ENCODE measurements at regions not wholly inside any gene's neighbourhood (a gene's known extent, or its start where the extent isn't known, plus 50 kb on each side); places are given as distances from the start of the nearest gene placed in this dataset.

DNA sequence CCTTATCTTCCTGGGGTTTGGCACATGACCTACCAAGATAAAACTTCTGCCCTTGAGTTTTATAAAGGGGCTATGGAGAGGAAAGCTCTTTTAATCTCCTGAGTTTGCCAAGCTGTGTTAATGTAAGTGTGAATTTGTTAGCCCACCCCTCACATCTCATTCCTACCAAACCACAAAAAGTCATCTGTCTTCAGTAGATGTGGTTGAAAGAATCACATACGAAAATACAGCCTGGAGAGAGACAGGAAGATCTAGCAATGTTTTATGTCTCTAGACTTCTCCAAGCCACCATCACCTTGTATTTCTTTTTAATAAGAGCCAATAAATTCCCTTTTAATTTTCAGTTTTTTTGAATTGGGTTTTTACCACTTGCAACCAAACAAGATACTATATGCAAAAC lies 68.9 kb upstream of the ZNF280D start:
- Histone ChIP-seq H3K4me3 (ENCODE audit: low read depth, low read length) (no peak overlapping the region), H3K36me3 (ENCODE audit: control insufficient read depth, insufficient read depth, low read length) (no peaks in the 10 kb centered on the region), H3K27me3 (ENCODE audit: control insufficient read depth, insufficient read depth, low read length) (no peaks in the 10 kb centered on the region)
- DNase-seq (ENCODE audit: low read depth), result no peak
- TF ChIP-seq, protein P1, sequence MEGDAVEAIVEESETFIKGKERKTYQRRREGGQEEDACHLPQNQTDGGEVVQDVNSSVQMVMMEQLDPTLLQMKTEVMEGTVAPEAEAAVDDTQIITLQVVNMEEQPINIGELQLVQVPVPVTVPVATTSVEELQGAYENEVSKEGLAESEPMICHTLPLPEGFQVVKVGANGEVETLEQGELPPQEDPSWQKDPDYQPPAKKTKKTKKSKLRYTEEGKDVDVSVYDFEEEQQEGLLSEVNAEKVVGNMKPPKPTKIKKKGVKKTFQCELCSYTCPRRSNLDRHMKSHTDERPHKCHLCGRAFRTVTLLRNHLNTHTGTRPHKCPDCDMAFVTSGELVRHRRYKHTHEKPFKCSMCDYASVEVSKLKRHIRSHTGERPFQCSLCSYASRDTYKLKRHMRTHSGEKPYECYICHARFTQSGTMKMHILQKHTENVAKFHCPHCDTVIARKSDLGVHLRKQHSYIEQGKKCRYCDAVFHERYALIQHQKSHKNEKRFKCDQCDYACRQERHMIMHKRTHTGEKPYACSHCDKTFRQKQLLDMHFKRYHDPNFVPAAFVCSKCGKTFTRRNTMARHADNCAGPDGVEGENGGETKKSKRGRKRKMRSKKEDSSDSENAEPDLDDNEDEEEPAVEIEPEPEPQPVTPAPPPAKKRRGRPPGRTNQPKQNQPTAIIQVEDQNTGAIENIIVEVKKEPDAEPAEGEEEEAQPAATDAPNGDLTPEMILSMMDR (IDR thresholded peaks at IDR 0.05; ENCODE audit: insufficient read depth, low read length, poor library complexity, severe bottlenecking), result no peak

DNA sequence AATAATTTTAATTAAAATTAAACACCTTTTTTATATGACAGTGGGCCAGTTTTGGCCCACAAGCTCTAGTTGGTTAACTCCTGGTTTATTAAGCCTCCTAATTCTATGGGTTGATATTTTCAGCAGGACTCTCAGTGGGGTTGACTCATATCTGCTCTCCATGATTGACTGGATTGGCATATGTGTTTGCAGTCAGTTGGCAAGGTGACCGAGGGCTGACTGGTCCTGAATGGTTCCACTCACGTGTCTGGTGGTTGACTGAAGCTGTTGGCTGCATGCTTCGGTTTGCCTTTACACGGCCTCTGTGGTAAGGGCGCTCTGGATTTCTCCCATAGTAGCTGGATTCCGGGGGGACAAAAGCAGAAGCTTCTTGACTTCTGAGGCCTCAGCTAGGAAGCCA lies 65.3 kb upstream of the ZNF280D start:
- no peak overlapping the region for H3K4me3 ChIP-seq (ENCODE audit: low read depth, low read length)
- TF ChIP-seq, protein P1 (IDR thresholded peaks at IDR 0.05; ENCODE audit: insufficient read depth, low read length, poor library complexity, severe bottlenecking), result no peak
- DNase-seq (ENCODE audit: low read depth), result no peak
- H3K27me3 ChIP-seq (ENCODE audit: control insufficient read depth, insufficient read depth, low read length), result no peaks in the 10 kb centered on the region
- no peaks in the 10 kb centered on the region for H3K36me3 ChIP-seq (ENCODE audit: control insufficient read depth, insufficient read depth, low read length)

DNA sequence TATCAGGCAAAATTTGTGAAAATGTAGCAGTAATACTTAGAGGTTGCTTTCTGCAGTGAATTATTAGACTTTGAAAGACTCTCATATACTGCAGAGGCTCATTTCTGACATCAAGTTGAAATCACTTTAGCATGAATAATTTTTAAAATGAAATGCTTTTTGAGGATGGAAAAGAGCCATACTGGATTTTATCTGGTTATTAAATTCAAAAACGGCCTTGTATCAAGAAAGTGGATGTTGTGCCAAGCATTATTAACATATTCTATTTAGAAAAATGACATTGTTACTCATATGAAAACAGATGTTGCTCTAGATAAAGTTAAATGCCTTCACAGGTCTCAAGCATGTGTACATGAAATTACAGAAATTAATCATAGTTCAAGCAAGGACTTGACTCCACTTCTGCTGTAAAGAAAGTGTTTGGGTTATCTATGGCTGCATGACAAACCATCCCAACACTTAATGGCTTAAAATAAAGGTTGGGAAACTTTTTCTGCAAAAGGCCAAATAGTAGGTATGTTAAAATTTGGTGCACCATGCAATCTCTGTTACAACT lies 64.5 kb upstream of the ZNF280D start:
- TF ChIP-seq, protein P1 (IDR thresholded peaks at IDR 0.05; ENCODE audit: insufficient read depth, low read length, poor library complexity, severe bottlenecking), result no peak
- no peak for DNase-seq (ENCODE audit: low read depth)
- Histone ChIP-seq H3K36me3 (ENCODE audit: control insufficient read depth, insufficient read depth, low read length) (no peaks in the 10 kb centered on the region), H3K4me3 (ENCODE audit: low read depth, low read length) (no peak overlapping the region), H3K27me3 (ENCODE audit: control insufficient read depth, insufficient read depth, low read length) (no peaks in the 10 kb centered on the region)

DNA sequence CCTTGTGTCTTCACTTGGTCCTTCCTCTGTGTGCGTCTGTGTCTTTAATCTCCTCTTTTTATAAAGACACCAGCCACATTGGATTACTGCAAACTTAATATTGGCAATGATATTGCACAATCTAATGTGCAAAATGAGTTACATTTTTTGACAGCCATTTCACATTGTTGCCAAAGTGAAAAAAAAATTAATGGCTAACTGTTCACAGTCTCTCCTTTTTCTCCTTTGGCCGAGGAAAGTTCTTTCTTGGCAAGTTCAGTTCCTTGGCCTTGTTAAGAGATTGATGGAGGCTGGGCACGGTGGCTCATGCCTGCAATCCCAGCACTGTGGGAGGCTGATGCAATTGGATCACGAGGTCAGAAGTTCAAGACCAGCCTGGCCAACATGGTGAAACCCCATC lies 62.2 kb upstream of the ZNF280D start:
- no peak overlapping the region for H3K4me3 ChIP-seq (ENCODE audit: low read depth, low read length)
- no peaks in the 10 kb centered on the region for H3K27me3 ChIP-seq (ENCODE audit: control insufficient read depth, insufficient read depth, low read length)
- no peak for DNase-seq (ENCODE audit: low read depth)
- TF ChIP-seq, protein P1 (IDR thresholded peaks at IDR 0.05; ENCODE audit: insufficient read depth, low read length, poor library complexity, severe bottlenecking), result no peak
- no peaks in the 10 kb centered on the region for H3K36me3 ChIP-seq (ENCODE audit: control insufficient read depth, insufficient read depth, low read length)

DNA sequence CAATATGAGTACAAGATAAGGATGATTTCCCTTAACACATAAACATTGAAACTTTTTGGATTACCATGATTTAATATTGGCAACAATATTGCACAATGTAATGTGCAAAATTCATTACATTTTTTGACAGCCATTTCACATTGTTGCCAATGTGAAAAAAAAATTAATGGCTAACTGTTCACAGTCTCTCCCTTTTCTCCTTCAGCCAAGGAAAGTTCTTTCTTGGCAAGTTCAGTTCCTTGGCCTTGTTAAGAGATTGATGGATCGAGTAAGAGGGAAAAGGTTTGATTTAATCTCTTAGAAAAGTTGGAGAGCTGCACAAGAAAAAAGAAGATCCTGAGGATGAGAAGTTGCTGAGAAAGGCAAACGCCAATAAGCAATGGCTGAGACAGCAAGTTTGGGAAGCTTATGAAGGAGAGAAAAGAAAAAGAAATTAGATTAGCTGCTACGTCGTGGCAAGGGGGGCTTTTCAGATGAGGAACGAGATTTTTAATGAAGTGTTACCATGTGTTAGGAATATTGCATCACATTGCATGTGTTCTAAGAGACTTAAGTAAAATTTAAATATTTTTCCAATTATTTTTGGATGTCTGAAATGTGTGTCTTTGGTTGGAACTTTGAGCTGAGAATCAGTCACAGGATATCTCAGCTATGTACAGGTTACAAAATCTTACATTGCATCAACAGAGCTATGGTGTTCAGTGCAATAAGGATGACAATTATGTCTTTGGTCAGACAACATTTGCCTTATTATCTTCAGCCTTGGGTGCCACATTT lies 61.4 kb upstream of the ZNF280D start:
- no peak overlapping the region for H3K4me3 ChIP-seq (ENCODE audit: low read depth, low read length)
- no peak for DNase-seq (ENCODE audit: low read depth)
- H3K36me3 ChIP-seq (ENCODE audit: control insufficient read depth, insufficient read depth, low read length), result no peaks in the 10 kb centered on the region
- no peaks in the 10 kb centered on the region for H3K27me3 ChIP-seq (ENCODE audit: control insufficient read depth, insufficient read depth, low read length)
- TF ChIP-seq, protein P1 (IDR thresholded peaks at IDR 0.05; ENCODE audit: insufficient read depth, low read length, poor library complexity, severe bottlenecking), result no peak

DNA sequence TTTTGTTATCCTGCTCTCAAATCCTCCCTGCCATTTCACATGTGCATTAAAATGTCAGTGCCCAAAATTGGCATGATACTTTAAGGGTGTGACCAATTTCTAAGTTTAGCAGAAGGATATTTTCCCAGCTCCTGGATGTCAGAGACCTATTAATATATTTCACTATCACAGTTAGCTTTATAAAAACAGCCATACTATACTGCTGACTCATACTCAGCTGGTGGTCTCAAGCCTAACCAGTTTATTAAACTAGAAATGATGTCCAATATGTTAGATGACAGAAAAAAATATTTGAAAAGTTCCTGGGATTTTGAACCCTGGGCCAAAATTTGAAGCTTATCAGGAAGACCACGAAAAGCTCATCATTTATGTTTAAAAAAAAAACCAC lies 60.9 kb upstream of the ZNF280D start:
- Histone ChIP-seq H3K36me3 (ENCODE audit: control insufficient read depth, insufficient read depth, low read length) (no peaks in the 10 kb centered on the region), H3K27me3 (ENCODE audit: control insufficient read depth, insufficient read depth, low read length) (no peaks in the 10 kb centered on the region), H3K4me3 (ENCODE audit: low read depth, low read length) (no peak overlapping the region)
- no peak for DNase-seq (ENCODE audit: low read depth)
- TF ChIP-seq, protein P1 (IDR thresholded peaks at IDR 0.05; ENCODE audit: insufficient read depth, low read length, poor library complexity, severe bottlenecking), result no peak
